B cell (primary cell): ENCODE measurements at regions not wholly inside any gene's neighbourhood (a gene's known extent, or its start where the extent isn't known, plus 50 kb on each side); places are given as distances from the start of the nearest gene placed in this dataset.

Source experiments
- ATAC-seq: fragments of 200-7000 bp; cut with Tn5 transposase; one replicate; pipeline ENCODE4 v1.10.0; 2021; ENCODE audit warnings: low read depth, mild to moderate bottlenecking, moderate number of reproducible peaks, moderate library complexity
- CTCF ChIA-PET: fragments of 350-600 bp; sonication (Branson Sonifier 250); formaldehyde crosslinking; loops from one replicate; lab custom pipeline; 2021; ENCODE audit warnings: antibody characterized with exemption, inconsistent platforms; lab: Charles Lee
- POLR2A ChIA-PET: fragments of 350-600 bp; sonication (Branson Sonifier 250); formaldehyde crosslinking; loops from one replicate; lab custom pipeline; 2021; ENCODE audit warnings: antibody characterized with exemption; lab: Charles Lee
- DNase-seq: peaks from one replicate; pipeline ENCODE4 v3.0.0; 2013
- H2AFZ ChIP-seq: 2 replicates; pipeline ENCODE4 v1.6.1; 2012; ENCODE audit warnings: mild to moderate bottlenecking, low read depth, low read length; ENCODE audit not compliant: insufficient read depth, poor library complexity, severe bottlenecking
- H3K27ac ChIP-seq, 2 donors: 1 replicate in 1 of 2; 2 replicates in 1 of 2; pipeline ENCODE4 v1.5.1; 2012 to 2013; ENCODE audit warnings: low read length in 2 of 2, mild to moderate bottlenecking in 2 of 2, moderate library complexity in 1 of 2
- H3K27me3 ChIP-seq, 4 experiments: fragments of 200-600 bp in 1 of 4; sonication (generic) in 1 of 4; replicated peaks in 1 of 4; 1 replicate in 2 of 4; 2 replicates in 2 of 4; pipeline versions ENCODE4 v1.6.1 to v1.7.0; 2013 to 2016; ENCODE audit warnings: low read length in 3 of 4, mild to moderate bottlenecking in 2 of 4, mixed read lengths in 1 of 4, moderate library complexity in 1 of 4; ENCODE audit not compliant: insufficient read depth in 4 of 4, control insufficient read depth in 3 of 4; ENCODE audit errors: control extremely low read depth in 1 of 4
- H3K36me3 ChIP-seq, 2 experiments: replicated peaks in 1 of 2; 1 replicate in 1 of 2; 2 replicates in 1 of 2; pipeline versions ENCODE4 v1.6.1 to v1.7.1; 2013; ENCODE audit warnings: low read length in 1 of 2; ENCODE audit not compliant: insufficient read depth in 2 of 2, control insufficient read depth in 1 of 2; ENCODE audit errors: control extremely low read depth in 1 of 2, extremely low read depth in 1 of 2
- H3K4me1 ChIP-seq, 2 donors: fragments of 200-600 bp in 1 of 2; sonication (generic) in 1 of 2; 1 replicate in 1 of 2; 2 replicates in 1 of 2; pipeline versions ENCODE4 v1.5.1 to v1.6.1; 2013 to 2017; ENCODE audit warnings: low read length in 2 of 2; ENCODE audit not compliant: control insufficient read depth in 2 of 2, insufficient read depth in 2 of 2
- H3K4me2 ChIP-seq: replicated peaks from 2 replicates; pipeline ENCODE3; 2012; ENCODE audit warnings: mild to moderate bottlenecking, low read depth, low read length; ENCODE audit not compliant: poor library complexity, severe bottlenecking
- H3K4me3 ChIP-seq, 5 experiments: fragments of 200-600 bp in 1 of 5; sonication (generic) in 1 of 5; 1 replicate in 3 of 5; 2 replicates in 2 of 5; pipeline versions ENCODE4 v1.5.1 to v1.7.0; 2011 to 2016; ENCODE audit warnings: low read length in 4 of 5, mild to moderate bottlenecking in 4 of 5, low read depth in 2 of 5, control low read depth in 1 of 5, moderate library complexity in 1 of 5; ENCODE audit not compliant: insufficient read depth in 1 of 5; ENCODE audit errors: control extremely low read depth in 1 of 5, extremely low read depth in 1 of 5
- H3K79me2 ChIP-seq: fragments of 200-600 bp; sonication (generic); one replicate; pipeline ENCODE4 v1.6.0; 2016; ENCODE audit warnings: low read length; ENCODE audit not compliant: control insufficient read depth, insufficient read depth
- H3K9ac ChIP-seq: fragments of 200-600 bp; sonication (generic); 2 replicates; pipeline ENCODE4 v1.6.1; 2017; ENCODE audit warnings: mild to moderate bottlenecking, low read length, moderate library complexity
- H3K9me3 ChIP-seq, 3 donors: one replicate each; pipeline versions ENCODE4 v1.6.1 to v1.7.1; 2013; ENCODE audit warnings: low read length in 2 of 3; ENCODE audit not compliant: control insufficient read depth in 2 of 3, insufficient read depth in 1 of 3; ENCODE audit errors: control extremely low read depth in 1 of 3
- H4K20me1 ChIP-seq: 2 replicates; pipeline ENCODE4 v1.6.0; 2012; ENCODE audit warnings: mild to moderate bottlenecking, low read length; ENCODE audit not compliant: insufficient read depth, control insufficient read depth, poor library complexity, severe bottlenecking
- H3K27ac Mint-ChIP-seq: one replicate; pipeline ENCODE4 v1.8.0; 2021; ENCODE audit warnings: mixed read lengths
- H3K27me3 Mint-ChIP-seq: one replicate; pipeline ENCODE4 v1.8.0; 2021; ENCODE audit warnings: mixed read lengths
- H3K4me1 Mint-ChIP-seq: one replicate; pipeline ENCODE4 v1.8.0; 2021; ENCODE audit warnings: mixed read lengths
- H3K4me3 Mint-ChIP-seq: one replicate; pipeline ENCODE4 v1.8.0; 2021; ENCODE audit warnings: mixed read lengths
- H3K9me3 Mint-ChIP-seq: one replicate; pipeline ENCODE4 v1.8.0; 2022; ENCODE audit warnings: mixed read lengths; ENCODE audit not compliant: insufficient read depth
- CTCF ChIP-seq: fragments of 200-600 bp; IDR thresholded peaks from one replicate; pipeline ENCODE4 v1.8.0; 2022; ENCODE audit warnings: antibody characterized with exemption, mild to moderate bottlenecking
- EZH2 ChIP-seq: IDR thresholded peaks from 2 replicates; pipeline ENCODE4 v1.6.1; 2012; ENCODE audit warnings: borderline replicate concordance, low read depth, mild to moderate bottlenecking, moderate library complexity, low read length; ENCODE audit not compliant: insufficient read depth, poor library complexity, severe bottlenecking
- WGBS: methylation state at CpG from one replicate; pipeline ENCODE4 v1.1.5; 2013; ENCODE audit warnings: missing lambda C conversion rate; ENCODE audit not compliant: insufficient coverage; 5-methylcytosine and 5-hydroxymethylcytosine counted together
- intact Hi-C: fragments of 100-400 bp; cut with micrococcal nuclease; formaldehyde crosslinking; loops from one replicate; pipeline ENCODE4 v1.10.0; 2022

DNA sequence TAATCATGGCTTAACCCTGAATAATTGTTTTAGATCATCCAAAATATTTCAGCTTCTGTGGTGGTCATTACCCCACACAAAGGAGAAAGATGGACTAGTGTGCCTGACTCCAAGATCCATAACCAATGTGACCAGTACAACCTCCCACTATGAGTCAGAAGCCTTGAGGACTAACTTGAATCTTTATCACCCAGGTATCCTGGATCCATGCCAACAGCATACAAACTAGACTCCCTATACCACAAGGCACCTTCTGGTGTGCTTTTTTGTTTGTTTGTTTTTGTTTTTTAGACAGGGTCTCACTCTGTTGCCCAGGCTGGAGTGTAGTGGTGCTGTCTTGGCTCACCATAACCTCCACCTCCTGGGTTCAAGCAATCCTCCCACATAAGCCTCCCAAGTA is 317.7 kb downstream of the VPS13C start:
- no peaks in the 10 kb centered on the region for H3K36me3 ChIP-seq
- H3K9ac ChIP-seq: no peak overlapping the region
- no peaks in the 10 kb centered on the region for H3K9me3 Mint-ChIP-seq
- intact Hi-C loops: no loop called here
- peaks cover 0 to 6% (median 2%) of the 10 kb centered on the region in 4 experiments for H3K27me3 ChIP-seq
- ATAC-seq (no peak), DNase-seq (no peak)
- H3K4me3 Mint-ChIP-seq: no peak overlapping the region
- peaks cover 20% of the 10 kb centered on the region for H3K27me3 Mint-ChIP-seq
- POLR2A ChIA-PET: no interaction called here
- H3K4me1 ChIP-seq: no peaks in the 10 kb centered on the region
- no peak overlapping the region for H2AFZ ChIP-seq
- H3K4me3 ChIP-seq: no peak overlapping the region
- H3K27ac ChIP-seq: no peak overlapping the region
- CTCF ChIA-PET: no interaction called here
- H3K27ac Mint-ChIP-seq: no peak overlapping the region
- H3K4me1 Mint-ChIP-seq: no peaks in the 10 kb centered on the region
- no peaks in the 10 kb centered on the region for H3K9me3 ChIP-seq
- no peak overlapping the region for H3K4me2 ChIP-seq
- no peaks in the 10 kb centered on the region for H3K79me2 ChIP-seq
- no peaks in the 10 kb centered on the region for H4K20me1 ChIP-seq
- TF ChIP-seq EZH2: no peak
- no peak for TF ChIP-seq CTCF

GRCh38 chr15:61736790-61737189 is 323.5 kb downstream of the VPS13C start:
- H2AFZ ChIP-seq: no peak overlapping the region
- POLR2A ChIA-PET: no interaction called here
- H3K9me3 ChIP-seq: no peaks in the 10 kb centered on the region
- Mint-ChIP-seq H3K9me3 (no peaks in the 10 kb centered on the region), H3K27me3 (no peaks in the 10 kb centered on the region), H3K27ac (no peak overlapping the region), H3K4me1 (peaks cover 12% of the 10 kb centered on the region), H3K4me3 (no peak overlapping the region)
- no peaks in the 10 kb centered on the region for H4K20me1 ChIP-seq
- TF ChIP-seq EZH2: no peak
- no peak for TF ChIP-seq CTCF
- peaks cover 0 to 2% (median 0%) of the 10 kb centered on the region in 4 experiments for H3K27me3 ChIP-seq
- intact Hi-C loops: no loop called here
- CTCF ChIA-PET: no interaction called here
- no peak overlapping the region for H3K27ac ChIP-seq
- no peak for DNase-seq
- H3K4me2 ChIP-seq: no peak overlapping the region
- no peaks in the 10 kb centered on the region for H3K36me3 ChIP-seq
- no peak overlapping the region for H3K9ac ChIP-seq
- WGBS: no CpG with 5 or more reads among the region's 1 CpG
- no peak for ATAC-seq
- no peaks in the 10 kb centered on the region for H3K79me2 ChIP-seq
- H3K4me3 ChIP-seq: no peak overlapping the region
- H3K4me1 ChIP-seq: peaks cover 4 to 5% of the 10 kb centered on the region in 2 donors
